Small intestine (tissue), 7 donors: ENCODE measurements at regions not wholly inside any gene's neighbourhood (a gene's known extent, or its start where the extent isn't known, plus 50 kb on each side); places are given as distances from the start of the nearest gene placed in this dataset.
"Not testable (repeated sequence)": the region's sequence is repeated elsewhere in the genome, so short reads cannot be mapped to it uniquely, and the experiment has no call there.

Experiments
- DNase-seq, 2 donors: peaks; one replicate each; pipeline versions ENCODE4 v3.0.0 to v3.0.0-alpha.2; 2013
- FAIRE-seq: peaks from 2 replicates; lab custom pipeline; 2012; peaks lifted over from hg19 to GRCh38; lab: Jason Lieb, UNC
- H3K27ac ChIP-seq, 3 donors: one replicate each; pipeline ENCODE4 v1.5.1; 2013; ENCODE audit warnings: low read length in 2 of 3, mild to moderate bottlenecking in 2 of 3, control low read depth in 1 of 3, inconsistent platforms in 1 of 3, low read depth in 1 of 3, moderate library complexity in 1 of 3
- H3K27me3 ChIP-seq, 3 donors: one replicate each; pipeline ENCODE4 v1.6.1; 2013; ENCODE audit warnings: low read length in 3 of 3, inconsistent platforms in 1 of 3; ENCODE audit not compliant: control insufficient read depth in 3 of 3, insufficient read depth in 3 of 3
- H3K36me3 ChIP-seq, 3 donors: one replicate each; pipeline ENCODE4 v1.6.1; 2013; ENCODE audit warnings: low read length in 3 of 3, inconsistent platforms in 1 of 3, low read depth in 1 of 3, mild to moderate bottlenecking in 1 of 3, moderate library complexity in 1 of 3; ENCODE audit not compliant: control insufficient read depth in 3 of 3, insufficient read depth in 2 of 3
- H3K4me1 ChIP-seq, 3 donors: one replicate each; pipeline ENCODE4 v1.6.1; 2013; ENCODE audit warnings: low read length in 2 of 3, inconsistent platforms in 1 of 3, low read depth in 1 of 3, mild to moderate bottlenecking in 1 of 3, moderate library complexity in 1 of 3; ENCODE audit not compliant: control insufficient read depth in 3 of 3, insufficient read depth in 2 of 3
- H3K4me3 ChIP-seq, 3 donors: one replicate each; pipeline ENCODE4 v1.5.1; 2013; ENCODE audit warnings: low read length in 3 of 3, control low read depth in 1 of 3, inconsistent platforms in 1 of 3, low read depth in 1 of 3, mild to moderate bottlenecking in 1 of 3, moderate library complexity in 1 of 3
- H3K9me3 ChIP-seq, 2 donors: one replicate each; pipeline ENCODE4 v1.6.1; 2013; ENCODE audit warnings: low read depth in 1 of 2, low read length in 1 of 2; ENCODE audit not compliant: control insufficient read depth in 2 of 2, insufficient read depth in 1 of 2
- WGBS, 3 donors: extraction: QIAGEN DNeasy Blood & Tissue Kit; methylation state at CpG; one replicate each; pipeline ENCODE4 v1.1.7; 2013; 5-methylcytosine and 5-hydroxymethylcytosine counted together
- donor health status: healthy with polysubstance abuse.
- donor health status: control.
- donor health status: control.
- donor health status: Bipolar disorder and iron deficiency.
- donor health status: healthy.

DNA sequence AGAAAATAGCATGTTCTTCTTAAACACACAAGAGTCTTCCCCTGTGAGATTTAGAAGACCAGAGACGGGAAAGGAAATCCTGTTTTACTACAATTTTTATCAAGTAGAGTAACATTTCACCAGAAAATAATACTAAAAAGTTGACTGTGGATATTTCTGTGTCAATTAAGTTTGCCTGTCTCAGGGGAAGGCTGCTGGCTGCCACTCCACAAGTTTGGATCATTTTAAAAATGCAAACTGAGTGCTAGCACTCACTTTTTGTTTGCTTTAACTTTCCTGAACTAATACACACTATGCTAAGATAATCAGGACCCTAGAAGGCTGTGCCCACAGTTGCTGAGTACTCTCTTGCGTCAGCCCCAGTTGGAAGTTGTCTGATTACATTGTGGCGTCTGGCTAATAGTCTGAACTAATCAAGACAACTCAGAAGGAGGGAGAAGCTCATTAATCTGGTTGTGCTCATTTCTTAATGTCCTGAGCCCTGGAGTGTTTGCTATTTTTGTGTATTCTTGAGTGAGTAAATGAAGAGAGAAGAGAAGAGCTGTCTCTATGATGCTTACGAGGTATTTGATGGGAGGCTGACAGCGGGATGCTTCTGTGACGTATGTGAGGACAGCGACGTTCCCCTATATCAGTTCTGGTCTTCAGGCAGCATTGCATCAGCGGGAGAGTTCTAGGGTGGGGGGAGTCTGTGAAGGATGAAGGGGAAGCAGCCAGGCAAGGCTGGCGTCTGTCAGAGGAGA is 664.2 kb downstream of the QKI start:
- WGBS, 3 donors: 64 to 66% (median 65%) methylated on average over 10 of the region's 10 CpGs
- no peaks in the 10 kb centered on the region for H3K27me3 ChIP-seq
- FAIRE-seq (no peak), DNase-seq (no peak)
- H3K4me3 ChIP-seq: no peak overlapping the region
- no peak overlapping the region for H3K27ac ChIP-seq
- H3K9me3 ChIP-seq: no peaks in the 10 kb centered on the region
- H3K36me3 ChIP-seq: no peaks in the 10 kb centered on the region
- H3K4me1 ChIP-seq: no peaks in the 10 kb centered on the region

DNA sequence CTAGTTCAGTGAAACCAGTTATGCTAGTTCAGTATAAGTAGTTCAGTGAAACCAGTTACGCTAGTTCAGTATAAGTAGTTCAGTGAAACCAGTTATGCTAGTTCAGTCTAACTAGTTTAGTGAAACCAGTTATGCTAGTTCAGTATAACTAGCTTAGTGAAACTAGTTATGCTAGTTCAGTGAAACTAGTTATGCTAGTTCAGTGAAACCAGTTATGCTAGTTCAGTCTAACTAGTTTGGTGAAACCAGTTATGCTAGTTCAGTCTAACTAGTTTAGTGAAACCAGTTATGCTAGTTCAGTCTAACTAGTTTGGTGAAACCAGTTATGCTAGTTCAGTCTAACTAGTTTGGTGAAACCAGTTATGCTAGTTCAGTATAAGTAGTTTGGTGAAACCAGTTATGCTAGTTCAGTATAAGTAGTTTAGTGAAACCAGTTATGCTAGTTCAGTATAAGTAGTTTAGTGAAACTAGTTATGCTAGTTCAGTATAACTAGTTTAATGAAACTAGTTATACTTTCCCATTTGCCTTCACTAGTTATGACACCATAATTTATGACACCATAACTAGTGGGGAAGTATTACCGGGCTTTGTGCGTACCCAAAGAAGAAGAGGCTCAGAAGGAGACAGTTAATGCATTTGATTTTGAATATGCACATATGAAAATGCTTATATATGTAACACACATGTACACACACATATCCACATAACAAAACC is 662.5 kb downstream of the QKI start:
- not testable (repeated sequence) for H3K27ac ChIP-seq, H3K36me3 ChIP-seq, FAIRE-seq, DNase-seq, H3K4me3 ChIP-seq, H3K27me3 ChIP-seq, H3K4me1 ChIP-seq, H3K9me3 ChIP-seq
- 64 to 84% (median 67%) methylated on average over 3 of the region's 3 CpGs for WGBS, 3 donors

DNA sequence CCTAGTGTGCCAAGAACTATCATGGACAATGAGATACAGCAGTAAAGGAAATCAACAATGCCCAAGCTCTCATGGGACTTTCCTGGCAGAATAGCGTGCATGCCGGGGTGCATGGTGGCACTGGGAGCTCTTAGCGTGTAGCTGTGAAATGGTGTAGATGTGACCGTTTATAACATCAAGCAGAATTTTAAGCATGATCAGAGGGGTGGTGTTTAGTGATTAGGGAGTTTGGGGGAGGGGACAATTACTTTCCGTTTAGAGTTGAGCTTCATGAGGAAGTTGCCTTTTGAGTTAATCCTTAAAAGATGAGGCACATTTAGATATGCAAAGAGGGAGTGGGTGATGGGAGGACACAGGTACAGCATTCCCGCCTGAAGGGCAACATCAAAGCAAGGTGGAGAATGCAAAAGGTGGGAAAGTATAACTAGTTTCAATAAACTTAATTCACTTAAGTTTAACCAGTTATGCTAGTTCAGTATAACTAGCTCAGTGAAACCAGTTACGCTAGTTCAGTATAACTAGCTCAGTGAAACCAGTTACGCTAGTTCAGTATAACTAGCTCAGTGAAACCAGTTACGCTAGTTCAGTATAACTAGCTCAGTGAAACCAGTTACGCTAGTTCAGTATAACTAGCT is 661.6 kb downstream of the QKI start:
- H3K4me3 ChIP-seq: no peak overlapping the region
- H3K27ac ChIP-seq: no peak overlapping the region
- no peak for DNase-seq
- WGBS, 3 donors: 86 to 91% (median 87%) methylated on average over 8 of the region's 10 CpGs
- no peaks in the 10 kb centered on the region for H3K27me3 ChIP-seq
- peaks cover 0 to 3% of the 10 kb centered on the region in 2 donors for H3K9me3 ChIP-seq
- no peaks in the 10 kb centered on the region for H3K4me1 ChIP-seq
- no peak for FAIRE-seq
- no peaks in the 10 kb centered on the region for H3K36me3 ChIP-seq

DNA sequence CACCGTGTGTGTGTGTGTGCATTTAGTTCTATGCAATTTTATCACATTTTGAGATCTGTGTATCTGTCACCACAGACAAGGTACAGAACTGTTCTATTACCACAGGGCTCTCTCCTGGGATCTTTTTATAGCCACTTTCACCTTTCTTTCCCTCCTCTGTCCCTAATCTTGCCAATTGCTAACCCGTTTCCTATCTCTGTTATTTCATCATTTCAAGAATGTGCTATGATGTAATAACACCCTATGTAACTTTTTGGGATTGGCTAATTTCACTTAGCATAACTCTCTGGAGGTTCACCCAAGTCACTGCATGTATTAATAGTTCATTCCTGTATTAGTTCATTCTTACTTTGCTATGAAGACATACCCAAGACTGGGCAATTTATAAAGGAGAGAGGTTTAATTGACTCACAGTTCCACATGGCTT is 657.7 kb downstream of the QKI start:
- WGBS, 3 donors: 62 to 79% (median 74%) methylated on average over 2 of the region's 2 CpGs
- no peaks in the 10 kb centered on the region for H3K36me3 ChIP-seq

DNA sequence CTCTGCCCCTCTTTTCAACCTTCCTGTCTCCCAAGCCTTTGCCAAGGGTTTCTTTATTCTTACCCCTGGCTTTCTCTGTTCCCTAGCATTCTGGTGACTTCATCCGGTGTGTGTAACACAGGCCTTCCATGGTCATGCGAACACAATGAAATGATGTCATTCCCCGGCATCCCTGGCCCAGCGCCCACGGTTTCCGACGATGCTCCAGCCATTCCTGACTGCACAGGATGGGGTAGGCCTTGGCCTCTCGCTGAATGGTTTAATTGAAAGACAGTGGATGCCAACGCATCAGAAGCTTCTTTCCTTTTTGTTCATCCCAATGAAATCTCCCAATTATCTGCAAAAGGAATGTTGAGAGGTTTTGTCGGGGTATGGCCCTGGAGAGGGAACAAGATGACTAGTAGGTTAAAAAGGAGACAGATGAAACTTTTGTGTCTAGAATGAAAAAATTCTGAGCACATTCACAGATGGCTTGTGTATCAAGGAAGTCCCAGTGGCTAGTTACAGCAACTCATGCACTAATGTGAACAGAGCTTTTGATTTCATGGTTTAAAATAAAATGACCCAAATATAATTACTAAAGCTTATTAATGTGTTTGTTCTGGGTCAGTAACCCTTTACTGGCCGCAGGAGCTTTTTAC is 655.0 kb downstream of the QKI start:
- WGBS, 3 donors: 81 to 88% (median 87%) methylated on average over 11 of the region's 11 CpGs
- peak overlapping the region in 2 of 3 donors; percentile 1 to 64 for H3K27ac ChIP-seq
- H3K4me1 ChIP-seq: no peaks in the 10 kb centered on the region
- FAIRE-seq: no peak
- peak in 1 of 2 donors; percentile 14 for DNase-seq
- H3K9me3 ChIP-seq: peaks cover 1 to 3% of the 10 kb centered on the region in 2 donors
- H3K27me3 ChIP-seq: no peaks in the 10 kb centered on the region
- no peaks in the 10 kb centered on the region for H3K36me3 ChIP-seq
- H3K4me3 ChIP-seq: no peak overlapping the region

More for the DNA sequence above, 657.7 kb downstream of the QKI start:
- Histone ChIP-seq H3K4me3 (no peak overlapping the region), H3K9me3 (peaks cover 1 to 3% of the 10 kb centered on the region in 2 donors), H3K4me1 (no peaks in the 10 kb centered on the region), H3K27ac (no peak overlapping the region), H3K27me3 (no peaks in the 10 kb centered on the region)
- FAIRE-seq: no peak
- DNase-seq: no peak

DNA sequence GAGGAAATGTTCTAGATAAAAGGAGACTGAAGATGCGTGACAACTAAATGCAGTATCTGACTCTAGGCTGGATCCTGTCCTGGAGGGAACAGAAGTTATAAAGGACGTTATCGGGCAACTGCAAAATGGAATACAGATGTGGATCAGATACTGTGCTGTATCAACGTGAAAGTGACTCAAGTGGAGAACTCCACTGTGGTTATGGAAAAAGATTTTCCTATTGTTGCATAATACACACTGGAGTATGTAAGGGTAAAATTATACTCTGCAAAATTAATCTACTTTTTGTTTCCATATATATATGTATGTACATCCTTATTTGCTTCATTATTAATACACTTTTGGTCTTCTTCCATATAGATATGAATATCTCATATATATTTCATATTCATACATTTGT is 654.0 kb downstream of the QKI start:
- Histone ChIP-seq H3K4me1 (no peaks in the 10 kb centered on the region), H3K27me3 (no peaks in the 10 kb centered on the region), H3K9me3 (peaks cover 1 to 3% of the 10 kb centered on the region in 2 donors), H3K27ac (no peak overlapping the region), H3K4me3 (no peak overlapping the region), H3K36me3 (no peaks in the 10 kb centered on the region)
- WGBS, 3 donors: 85 to 93% (median 90%) methylated on average over 4 of the region's 4 CpGs
- FAIRE-seq (no peak), DNase-seq (no peak)

DNA sequence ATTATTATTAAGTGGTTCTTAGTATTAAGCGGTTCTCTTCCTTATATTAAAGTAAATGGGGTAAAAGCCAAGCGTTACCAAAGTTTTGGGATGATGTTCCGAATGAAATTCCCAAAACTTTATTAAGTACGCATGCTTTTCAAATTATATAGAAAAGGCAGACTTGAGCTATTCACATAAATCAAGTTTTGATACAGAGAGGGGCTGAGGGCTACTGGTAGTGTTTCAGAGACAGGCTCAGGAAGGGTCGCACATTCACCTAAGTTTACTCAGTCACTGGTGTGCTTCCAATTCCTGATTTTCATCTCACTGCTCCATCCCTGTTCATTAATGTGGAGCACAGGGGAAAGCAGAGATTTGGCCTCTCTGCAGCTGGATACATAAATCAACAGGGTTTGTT is 652.2 kb downstream of the QKI start:
- FAIRE-seq: no peak
- WGBS, 3 donors: 89 to 95% (median 91%) methylated on average over 5 of the region's 5 CpGs

DNA sequence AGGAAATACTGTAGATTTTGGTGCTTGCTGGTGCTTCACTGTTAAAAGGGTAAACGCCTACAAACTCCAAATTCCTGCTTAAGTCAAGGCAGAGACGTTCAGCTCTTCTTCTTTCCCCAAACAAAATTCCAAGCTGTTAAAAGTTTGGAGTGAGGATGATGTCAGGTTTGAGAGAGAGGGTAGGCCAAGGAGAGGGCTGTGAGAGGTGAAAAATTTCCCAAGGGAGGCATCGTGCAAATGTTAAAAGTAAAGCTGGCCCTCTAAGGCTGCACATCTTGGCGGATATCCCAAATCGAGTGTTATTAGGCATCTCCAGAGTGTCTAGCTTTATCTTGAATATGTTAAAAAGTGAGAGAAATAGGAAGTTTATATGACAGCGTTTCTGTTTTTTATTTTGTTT is 651.8 kb downstream of the QKI start:
- no peaks in the 10 kb centered on the region for H3K4me1 ChIP-seq
- 63 to 74% (median 73%) methylated on average over 6 of the region's 6 CpGs for WGBS, 3 donors
- H3K4me3 ChIP-seq: no peak overlapping the region
- H3K36me3 ChIP-seq: no peaks in the 10 kb centered on the region
- no peak for FAIRE-seq
- H3K9me3 ChIP-seq: peaks cover 0 to 1% of the 10 kb centered on the region in 2 donors
- no peak for DNase-seq
- no peaks in the 10 kb centered on the region for H3K27me3 ChIP-seq
- no peak overlapping the region for H3K27ac ChIP-seq

More for the DNA sequence above, 652.2 kb downstream of the QKI start:
- no peak overlapping the region for H3K4me3 ChIP-seq
- no peaks in the 10 kb centered on the region for H3K36me3 ChIP-seq
- DNase-seq: no peak
- H3K27me3 ChIP-seq: no peaks in the 10 kb centered on the region
- peaks cover 0 to 1% of the 10 kb centered on the region in 2 donors for H3K9me3 ChIP-seq
- H3K4me1 ChIP-seq: no peaks in the 10 kb centered on the region
- no peak overlapping the region for H3K27ac ChIP-seq
